ENCODE measurements at regions not wholly inside any gene's neighbourhood (a gene's known extent, or its start where the extent isn't known, plus 50 kb on each side); places are given as distances from the start of the nearest gene placed in this dataset.

- no peak for TF ChIP-seq CTCF (optimal IDR thresholded peaks at IDR 0.05 in 1 of 3, IDR thresholded peaks at IDR 0.05 in 1 of 3, conservative IDR thresholded peaks at IDR 0.05 in 1 of 3; ENCODE audit: extremely low read depth in 1 of 3, insufficient read depth in 2 of 3, low read length in 3 of 3)
- TF ChIP-seq EZH2 (IDR thresholded peaks at IDR 0.05; ENCODE audit: low read length) = no peak
These were observed 106.8 kb downstream of the TMEM174 start for GRCh38 chr5:73279805-73280204.
